Nephron (organoid): ENCODE measurements at regions not wholly inside any gene's neighbourhood (a gene's known extent, or its start where the extent isn't known, plus 50 kb on each side); places are given as distances from the start of the nearest gene placed in this dataset.

ENCODE experiments used
- H3K27ac Mint-ChIP-seq, 3 experiments: 2 replicates each; pipeline ENCODE4 v1.8.0; 2020; ENCODE audit warnings: mixed read lengths in 3 of 3, mild to moderate bottlenecking in 2 of 3, moderate library complexity in 1 of 3
- H3K27me3 Mint-ChIP-seq: 2 replicates; pipeline ENCODE4 v1.8.0; 2021; ENCODE audit warnings: low read depth, mild to moderate bottlenecking, moderate library complexity, mixed read lengths
- H3K36me3 Mint-ChIP-seq: 2 replicates; pipeline ENCODE4 v1.8.0; 2020; ENCODE audit warnings: low read depth, mixed read lengths
- H3K4me1 Mint-ChIP-seq: 2 replicates; pipeline ENCODE4 v1.8.0; 2020; ENCODE audit warnings: mixed read lengths
- H3K4me3 Mint-ChIP-seq, 3 experiments: 2 replicates each; pipeline ENCODE4 v1.8.0; 2020; ENCODE audit warnings: mild to moderate bottlenecking in 3 of 3, mixed read lengths in 3 of 3, moderate library complexity in 2 of 3
- H3K9me3 Mint-ChIP-seq: 2 replicates; pipeline ENCODE4 v1.8.0; 2020; ENCODE audit warnings: mixed read lengths
- TF ChIP-seq, protein P1 (sequence below), 3 experiments: fragments of 200-600 bp; sonication (generic); IDR thresholded peaks; one replicate each; pipeline ENCODE4 v1.5.0; 2021; ENCODE audit warnings: antibody characterized with exemption in 3 of 3; ENCODE audit not compliant: unreplicated experiment in 3 of 3

DNA sequence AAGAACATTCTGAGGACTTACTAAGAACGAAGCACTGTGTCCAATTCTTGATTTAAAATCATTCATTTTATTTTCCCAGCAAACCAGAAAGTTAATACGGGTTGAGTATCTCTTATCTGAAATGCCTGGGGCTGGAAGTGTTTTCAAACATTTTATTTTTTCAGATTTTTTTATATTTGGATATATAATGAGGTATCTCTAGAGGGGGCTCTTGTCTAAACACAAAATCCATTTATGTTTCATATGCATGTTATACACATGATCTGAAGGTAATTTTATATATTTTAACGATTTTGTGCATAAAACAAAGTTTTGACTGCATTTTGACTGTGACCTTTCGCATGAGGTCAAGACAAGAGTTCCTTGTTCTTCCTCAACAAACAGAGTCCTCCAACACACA, 320.9 kb downstream of the ASMT start:
- H3K4me3 Mint-ChIP-seq: no peak overlapping the region
- no peaks in the 10 kb centered on the region for H3K27me3 Mint-ChIP-seq
- no peak overlapping the region for H3K27ac Mint-ChIP-seq

DNA sequence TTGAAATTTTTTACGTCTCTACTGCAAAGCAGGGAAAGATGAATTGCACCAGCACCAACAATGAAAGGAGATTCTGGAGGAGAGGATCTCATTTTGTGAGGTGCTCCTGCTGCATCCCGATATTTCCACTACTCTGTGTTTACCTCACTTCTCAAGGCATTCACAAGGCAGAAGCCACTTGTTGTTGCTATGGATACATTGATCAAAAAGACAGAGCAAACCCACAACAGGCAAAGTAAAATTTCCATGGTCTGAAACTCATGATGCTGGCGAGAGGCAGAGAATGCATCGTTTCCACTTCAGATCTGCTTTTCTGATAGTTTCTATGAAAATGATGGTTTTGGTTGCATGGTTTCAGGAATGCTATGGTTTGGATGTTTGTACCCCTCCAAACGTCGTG, 323.3 kb downstream of the ASMT start:
- Mint-ChIP-seq H3K4me3 (no peak overlapping the region), H3K27me3 (no peaks in the 10 kb centered on the region), H3K4me1 (no peaks in the 10 kb centered on the region), H3K27ac (no peak overlapping the region), H3K9me3 (peaks cover 4% of the 10 kb centered on the region), H3K36me3 (no peaks in the 10 kb centered on the region)
- TF ChIP-seq, protein P1, sequence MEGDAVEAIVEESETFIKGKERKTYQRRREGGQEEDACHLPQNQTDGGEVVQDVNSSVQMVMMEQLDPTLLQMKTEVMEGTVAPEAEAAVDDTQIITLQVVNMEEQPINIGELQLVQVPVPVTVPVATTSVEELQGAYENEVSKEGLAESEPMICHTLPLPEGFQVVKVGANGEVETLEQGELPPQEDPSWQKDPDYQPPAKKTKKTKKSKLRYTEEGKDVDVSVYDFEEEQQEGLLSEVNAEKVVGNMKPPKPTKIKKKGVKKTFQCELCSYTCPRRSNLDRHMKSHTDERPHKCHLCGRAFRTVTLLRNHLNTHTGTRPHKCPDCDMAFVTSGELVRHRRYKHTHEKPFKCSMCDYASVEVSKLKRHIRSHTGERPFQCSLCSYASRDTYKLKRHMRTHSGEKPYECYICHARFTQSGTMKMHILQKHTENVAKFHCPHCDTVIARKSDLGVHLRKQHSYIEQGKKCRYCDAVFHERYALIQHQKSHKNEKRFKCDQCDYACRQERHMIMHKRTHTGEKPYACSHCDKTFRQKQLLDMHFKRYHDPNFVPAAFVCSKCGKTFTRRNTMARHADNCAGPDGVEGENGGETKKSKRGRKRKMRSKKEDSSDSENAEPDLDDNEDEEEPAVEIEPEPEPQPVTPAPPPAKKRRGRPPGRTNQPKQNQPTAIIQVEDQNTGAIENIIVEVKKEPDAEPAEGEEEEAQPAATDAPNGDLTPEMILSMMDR (IDR thresholded peaks at IDR 0.05; ENCODE audit: unreplicated experiment in 3 of 3): no peak

More for the DNA sequence above, 320.9 kb downstream of the ASMT start:
- peaks cover 4% of the 10 kb centered on the region for H3K9me3 Mint-ChIP-seq
- H3K4me1 Mint-ChIP-seq: peaks cover 6% of the 10 kb centered on the region
- no peaks in the 10 kb centered on the region for H3K36me3 Mint-ChIP-seq
- TF ChIP-seq, protein P1 (IDR thresholded peaks at IDR 0.05; ENCODE audit: unreplicated experiment in 3 of 3): no peak

DNA sequence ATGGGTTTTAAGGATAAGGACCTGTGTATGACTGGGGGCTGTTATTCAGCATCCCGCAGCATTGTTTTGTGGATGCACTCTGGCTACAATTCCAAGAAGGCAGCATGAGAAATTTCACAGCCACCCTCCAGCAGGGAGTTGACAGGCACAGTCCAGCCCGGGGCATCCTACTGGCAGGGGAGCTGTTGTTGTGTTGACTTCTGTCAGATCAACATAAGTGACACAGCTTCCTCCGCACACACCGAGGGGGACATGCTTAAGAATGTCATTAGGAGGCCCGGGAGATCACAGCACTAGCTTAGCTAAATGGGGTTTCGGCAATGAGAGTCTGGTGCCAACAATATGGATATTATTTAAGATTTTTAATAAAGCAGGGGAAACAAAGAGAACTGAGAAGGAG, 326.5 kb downstream of the ASMT start:
- TF ChIP-seq, protein P1 (IDR thresholded peaks at IDR 0.05; ENCODE audit: unreplicated experiment in 3 of 3): no peak

DNA sequence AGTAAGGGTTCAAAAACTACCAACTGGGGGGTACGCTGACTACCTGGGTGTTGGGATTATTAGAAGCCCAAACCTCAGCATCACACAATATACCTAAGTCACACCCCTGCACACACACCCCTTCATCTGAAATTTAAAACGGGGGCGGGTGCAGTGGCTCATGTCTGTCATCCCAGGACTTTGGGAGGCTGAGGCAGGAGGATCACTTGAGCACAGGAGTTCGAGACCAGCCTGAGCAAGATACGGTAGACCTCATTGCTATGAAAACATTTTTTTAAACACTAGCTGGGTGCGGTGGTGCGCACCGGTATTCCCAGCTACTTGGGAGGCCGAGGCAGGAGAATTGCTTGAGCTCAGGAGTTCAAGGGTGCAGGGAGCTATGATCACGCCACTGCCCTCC, 331.0 kb downstream of the ASMT start:
- Mint-ChIP-seq H3K27ac (no peak overlapping the region), H3K27me3 (no peaks in the 10 kb centered on the region), H3K36me3 (no peaks in the 10 kb centered on the region), H3K4me1 (no peaks in the 10 kb centered on the region), H3K4me3 (no peak overlapping the region), H3K9me3 (no peaks in the 10 kb centered on the region)
- TF ChIP-seq, protein P1 (IDR thresholded peaks at IDR 0.05; ENCODE audit: unreplicated experiment in 3 of 3): no peak

More for the DNA sequence above, 326.5 kb downstream of the ASMT start:
- Mint-ChIP-seq H3K9me3 (peaks cover 4% of the 10 kb centered on the region), H3K4me3 (no peak overlapping the region), H3K27me3 (no peaks in the 10 kb centered on the region), H3K4me1 (no peaks in the 10 kb centered on the region), H3K27ac (no peak overlapping the region), H3K36me3 (no peaks in the 10 kb centered on the region)

DNA sequence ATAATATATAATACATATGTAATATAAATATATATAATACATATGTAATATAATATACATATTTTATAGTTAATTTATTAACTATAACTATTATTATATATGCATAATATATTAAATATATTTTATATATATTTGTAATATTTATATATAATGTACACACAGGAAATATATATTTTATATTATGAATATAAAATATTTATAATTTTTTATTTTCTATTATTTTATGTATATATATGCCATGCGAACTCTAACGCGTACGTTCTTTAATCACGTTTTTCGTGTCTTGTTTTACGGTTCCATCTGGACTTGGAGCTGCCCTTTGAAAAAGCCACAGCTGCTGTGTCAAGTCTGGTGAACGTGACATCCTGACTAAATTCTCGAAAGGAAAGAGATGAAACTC, 332.1 kb downstream of the ASMT start:
- no peaks in the 10 kb centered on the region for H3K36me3 Mint-ChIP-seq
- TF ChIP-seq, protein P1 (IDR thresholded peaks at IDR 0.05; ENCODE audit: unreplicated experiment in 3 of 3): no peak
- no peaks in the 10 kb centered on the region for H3K9me3 Mint-ChIP-seq
- H3K4me1 Mint-ChIP-seq: no peaks in the 10 kb centered on the region
- H3K27ac Mint-ChIP-seq: no peak overlapping the region
- no peak overlapping the region for H3K4me3 Mint-ChIP-seq
- H3K27me3 Mint-ChIP-seq: no peaks in the 10 kb centered on the region
